ENCODE measurements at regions not wholly inside any gene's neighbourhood (a gene's known extent, or its start where the extent isn't known, plus 50 kb on each side); places are given as distances from the start of the nearest gene placed in this dataset.
"Not testable (repeated sequence)": the region's sequence is repeated elsewhere in the genome, so short reads cannot be mapped to it uniquely, and the experiment has no call there.

DNA sequence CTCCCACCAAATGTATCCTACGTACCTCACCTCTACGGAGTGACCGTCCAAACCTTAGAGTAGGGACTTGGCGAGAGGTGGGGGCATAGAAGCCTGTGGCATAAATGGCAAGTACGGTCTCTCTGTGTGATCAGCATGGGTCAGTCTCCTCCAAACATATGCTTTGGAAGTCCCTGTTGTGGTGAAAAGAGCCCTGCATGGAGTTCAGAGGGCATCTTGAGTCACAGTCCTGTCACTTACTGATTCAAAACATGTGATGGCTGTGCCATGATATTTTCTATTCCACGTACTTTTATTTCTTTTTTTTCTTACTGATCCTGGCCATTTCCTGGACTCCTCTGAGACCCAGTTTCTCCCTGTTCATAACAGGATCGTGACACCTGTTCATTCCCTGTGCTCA is 67.5 kb upstream of the CEP85L start:
- no peak for DNase-seq

DNA sequence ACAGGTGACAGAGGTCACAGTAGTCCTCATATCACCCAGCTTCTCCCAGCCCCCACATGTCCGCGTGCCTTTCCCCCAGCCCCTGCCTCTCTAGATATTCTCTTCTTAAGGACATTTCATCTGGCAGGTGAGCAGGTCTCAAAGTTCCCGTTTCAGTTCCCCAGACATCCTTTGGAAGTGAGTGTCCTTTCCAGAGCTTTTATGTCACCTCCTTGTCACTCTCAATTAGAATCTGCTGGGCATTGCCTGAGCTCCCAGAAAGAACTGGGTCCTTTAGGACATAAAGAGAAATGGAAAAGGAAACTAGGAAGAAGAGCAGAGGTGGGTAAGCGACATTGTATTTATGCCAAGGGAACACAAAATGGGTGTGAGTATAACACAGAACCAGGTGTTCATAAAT is 66.9 kb upstream of the CEP85L start:
- no peak for DNase-seq

DNA sequence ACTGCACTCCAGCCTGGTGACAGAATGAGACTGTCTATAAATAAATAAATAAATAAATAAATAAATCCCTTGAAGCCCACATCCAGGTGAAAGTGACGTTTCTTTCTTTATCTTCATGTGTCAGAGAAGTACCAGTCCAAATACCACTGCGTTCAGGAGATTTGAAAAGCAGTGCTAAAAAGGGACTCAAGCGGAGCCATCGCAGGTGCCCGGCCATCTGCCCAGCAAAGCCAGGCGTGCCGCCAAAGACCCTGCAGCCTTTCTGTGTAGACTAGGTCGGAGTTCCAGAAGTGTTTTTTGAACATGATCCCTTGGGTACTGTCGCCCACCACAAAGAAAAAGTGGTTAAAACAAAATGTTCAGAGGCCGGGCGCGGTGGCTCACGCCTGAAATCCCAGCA is 65.7 kb upstream of the CEP85L start:
- DNase-seq, result no peak

DNA sequence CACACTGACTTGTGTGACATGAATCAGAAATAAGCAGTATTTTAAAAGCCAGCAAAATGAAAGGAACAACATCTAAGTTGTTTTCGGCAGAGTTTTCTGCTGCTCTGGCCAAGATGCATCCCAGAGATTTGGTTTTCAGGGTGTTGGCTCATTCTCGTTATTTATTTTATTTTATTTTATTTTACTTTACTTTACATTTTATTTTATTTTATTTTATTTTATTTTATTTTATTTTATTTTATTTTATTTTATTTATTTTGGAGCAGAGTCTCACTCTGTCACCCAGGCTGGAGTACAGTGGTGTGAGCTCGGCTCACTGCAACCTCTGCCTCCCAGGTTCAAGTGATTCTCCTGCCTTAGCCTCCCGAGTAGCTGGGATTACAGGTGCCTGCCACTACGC is 64.5 kb upstream of the CEP85L start:
- DNase-seq, result not testable (repeated sequence)

DNA sequence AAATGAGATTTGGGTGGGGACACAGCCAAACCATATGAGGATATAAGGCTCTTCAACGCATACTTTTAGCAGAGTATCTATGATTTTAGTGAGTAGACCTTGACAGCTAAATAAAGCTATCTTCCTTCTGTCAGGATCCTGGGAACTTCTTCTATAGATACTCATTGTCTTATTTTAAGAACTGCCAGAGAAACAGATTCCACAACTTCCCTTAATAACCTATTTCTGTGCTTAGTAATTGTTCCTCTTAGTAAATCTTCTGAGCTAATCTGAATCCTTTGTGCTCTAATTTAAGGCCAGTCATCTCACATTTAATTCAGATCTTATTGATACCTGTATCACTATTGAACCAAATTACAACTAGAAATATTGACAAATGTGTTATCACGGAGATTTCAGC is 64.0 kb upstream of the CEP85L start:
- DNase-seq, result no peak

DNA sequence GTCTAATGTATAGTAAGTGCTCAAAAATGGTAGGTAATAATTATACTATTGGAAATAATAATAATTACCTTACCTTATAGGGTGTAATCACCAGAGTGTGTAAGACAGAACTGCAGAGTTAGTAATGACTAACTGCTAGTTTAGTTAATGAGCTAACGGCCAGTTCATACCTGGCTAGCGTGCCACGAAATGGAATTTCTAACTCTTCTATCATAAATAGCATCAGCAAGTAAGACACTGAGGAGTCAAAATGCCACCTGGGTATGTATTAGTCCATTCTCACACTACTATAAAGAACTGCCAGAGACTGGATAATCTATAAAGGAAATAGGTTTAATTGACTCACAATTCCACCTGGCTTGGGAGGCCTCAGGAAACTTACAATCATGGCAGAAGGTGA is 63.4 kb upstream of the CEP85L start:
- DNase-seq, result no peak

DNA sequence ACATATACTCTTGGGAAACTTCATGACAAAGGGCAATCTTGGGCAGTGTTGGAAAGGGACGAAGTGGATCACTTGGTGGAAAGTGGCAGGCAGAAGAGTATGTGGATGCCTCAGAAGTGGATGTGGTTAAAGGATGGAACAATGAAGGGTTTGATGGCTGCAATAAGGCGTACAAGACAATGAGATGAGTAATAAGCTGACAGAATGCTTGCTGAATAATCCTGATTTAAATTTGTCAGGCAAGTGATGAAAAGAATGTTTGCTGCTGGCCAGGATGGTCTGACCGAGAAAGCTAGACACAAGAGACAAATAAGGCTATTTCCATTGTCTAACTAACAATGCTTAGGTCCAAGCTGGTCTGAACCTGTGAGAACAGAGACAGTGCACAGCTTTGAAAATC is 61.6 kb upstream of the CEP85L start:
- no peak for DNase-seq

DNA sequence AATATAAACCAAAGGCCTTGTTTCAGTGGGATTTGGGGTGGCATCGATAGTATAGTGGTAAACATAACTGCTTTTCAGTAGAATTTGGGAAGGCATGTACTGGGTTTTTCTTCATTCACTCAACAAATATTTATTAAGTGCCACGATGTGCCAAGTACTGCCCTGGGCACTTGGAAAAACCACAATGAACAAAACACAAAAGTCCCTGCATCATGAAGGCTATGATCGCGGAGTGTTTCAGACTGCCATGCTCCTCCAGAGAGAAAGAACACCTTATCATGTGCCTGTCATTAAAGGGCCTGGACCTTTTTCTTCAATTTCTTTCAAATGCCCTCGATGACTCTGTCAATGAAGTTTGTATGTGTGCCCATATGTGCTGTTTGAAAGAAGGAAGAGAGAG is 59.2 kb upstream of the CEP85L start:
- no peak for DNase-seq

DNA sequence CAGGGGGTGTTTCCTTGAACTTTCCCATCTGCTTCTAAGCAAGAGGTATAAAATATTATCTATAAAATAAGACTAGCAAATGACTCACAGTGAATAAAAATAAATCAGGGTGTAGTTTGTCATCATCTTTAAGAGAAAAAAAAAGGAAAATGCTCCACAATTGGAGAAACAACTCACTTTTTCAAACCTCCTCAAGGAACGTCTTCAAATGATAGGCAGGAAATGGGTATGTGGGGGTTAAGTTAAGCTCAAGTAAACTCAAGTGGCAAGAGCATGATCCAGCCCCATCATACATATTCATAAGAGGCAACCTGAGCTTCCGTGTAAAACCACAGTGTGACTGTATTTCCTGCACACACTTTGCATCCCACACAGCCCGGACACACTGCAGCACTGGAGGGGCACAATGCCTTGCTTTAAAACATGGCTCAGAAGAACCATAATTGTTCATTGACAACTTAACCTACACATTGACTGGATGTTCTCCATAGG is 58.5 kb upstream of the CEP85L start:
- DNase-seq, result no peak

DNA sequence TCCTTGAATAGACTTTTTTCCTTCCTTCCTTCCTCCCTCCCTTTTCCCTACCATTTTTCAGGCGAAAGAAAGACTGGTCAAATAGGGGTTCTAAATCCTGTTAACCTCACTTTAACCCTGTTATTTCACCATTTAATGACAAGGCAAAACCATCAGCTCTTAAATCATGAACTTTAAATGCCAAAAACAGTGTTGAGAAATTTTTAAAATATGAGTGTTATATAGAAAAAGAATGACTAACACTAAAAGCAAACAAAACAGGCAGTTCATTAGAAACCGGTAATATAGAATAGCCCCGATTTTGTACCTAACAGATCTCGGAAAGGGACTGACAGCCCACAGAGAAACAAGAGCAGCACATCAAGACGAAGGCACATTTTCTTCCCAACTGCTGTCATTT is 57.4 kb upstream of the CEP85L start:
- no peak for DNase-seq

DNA sequence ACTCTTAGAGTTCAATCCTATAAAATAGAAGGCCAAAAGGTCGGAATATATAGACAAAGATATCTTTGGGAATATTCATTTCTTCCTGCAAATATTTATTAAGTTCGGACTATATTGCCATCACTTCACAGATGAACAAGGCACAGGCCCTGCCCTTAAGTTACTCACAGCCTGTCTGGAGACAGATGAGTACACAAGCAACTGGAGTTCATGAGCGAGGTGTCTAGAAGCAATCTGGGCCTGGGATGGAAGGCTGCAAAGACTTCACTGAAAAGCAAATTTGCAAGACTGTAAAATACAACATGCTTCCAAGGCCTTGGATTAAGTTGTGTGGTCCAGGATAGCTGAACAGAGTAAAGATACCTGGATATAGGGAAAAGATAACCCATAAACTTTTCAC is 56.7 kb upstream of the CEP85L start:
- DNase-seq, result no peak

DNA sequence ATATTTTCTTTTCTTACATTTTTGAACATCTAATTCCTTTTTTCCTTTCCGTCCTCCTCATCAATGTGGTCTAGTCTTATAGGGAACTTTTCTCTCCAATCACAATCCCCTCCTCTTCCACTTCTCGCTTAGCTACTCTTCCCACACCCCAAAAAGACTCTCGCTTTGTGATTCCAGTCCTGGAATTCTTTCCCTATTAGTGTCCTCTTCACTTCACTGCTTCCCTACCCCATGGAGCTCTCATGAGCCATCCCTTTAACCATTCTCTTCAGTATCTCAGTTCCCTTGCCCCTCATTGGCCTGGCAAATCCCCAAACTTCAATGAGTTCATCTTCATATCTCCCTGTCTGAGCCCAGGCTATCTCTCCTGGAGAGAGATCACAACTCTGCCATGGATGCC is 55.3 kb upstream of the CEP85L start:
- DNase-seq, result no peak

DNA sequence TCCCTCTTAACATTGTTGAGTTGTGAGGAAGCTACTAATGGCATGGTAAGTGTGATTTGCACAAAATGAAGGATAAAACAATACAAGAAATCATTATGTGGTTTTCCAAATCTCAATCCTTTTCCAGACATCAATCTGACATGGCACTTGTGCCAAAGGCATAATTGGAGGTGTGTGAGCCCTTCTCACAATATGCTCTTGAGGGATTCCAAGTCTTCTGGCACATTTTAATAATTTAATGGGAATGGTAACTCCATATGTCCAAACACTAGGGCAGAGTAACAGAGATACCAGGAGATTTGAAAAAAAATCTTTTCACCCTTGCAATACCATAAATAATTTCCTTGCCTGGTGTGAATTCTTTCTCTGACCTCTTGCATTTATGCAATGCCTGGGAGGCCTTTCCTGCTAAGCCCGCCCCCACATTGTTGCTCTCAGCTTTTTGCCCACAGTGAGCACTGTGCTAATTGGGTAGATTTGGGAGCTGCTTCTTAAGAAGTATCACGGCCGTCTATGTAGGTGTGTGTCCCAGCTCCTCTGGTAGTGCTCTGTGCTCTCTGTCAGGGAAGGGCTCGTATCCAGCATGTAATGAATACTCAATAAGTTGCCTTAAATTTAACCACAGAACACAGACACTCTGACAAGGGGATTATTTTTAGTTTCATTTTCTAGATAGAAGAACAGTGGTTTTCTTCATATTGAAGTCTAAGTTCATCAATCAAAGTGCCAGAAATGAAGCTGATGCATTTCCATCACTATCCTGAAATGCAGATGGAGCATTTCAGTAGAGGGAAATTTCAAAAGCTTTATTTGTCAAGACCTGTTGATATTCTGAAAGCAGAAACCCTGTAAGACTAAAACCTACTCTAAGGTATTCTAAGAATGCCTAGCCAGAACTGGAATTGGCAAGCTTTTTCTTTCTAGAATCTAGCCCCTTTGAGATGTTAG is 54.4 kb upstream of the CEP85L start:
- DNase-seq, result no peak

DNA sequence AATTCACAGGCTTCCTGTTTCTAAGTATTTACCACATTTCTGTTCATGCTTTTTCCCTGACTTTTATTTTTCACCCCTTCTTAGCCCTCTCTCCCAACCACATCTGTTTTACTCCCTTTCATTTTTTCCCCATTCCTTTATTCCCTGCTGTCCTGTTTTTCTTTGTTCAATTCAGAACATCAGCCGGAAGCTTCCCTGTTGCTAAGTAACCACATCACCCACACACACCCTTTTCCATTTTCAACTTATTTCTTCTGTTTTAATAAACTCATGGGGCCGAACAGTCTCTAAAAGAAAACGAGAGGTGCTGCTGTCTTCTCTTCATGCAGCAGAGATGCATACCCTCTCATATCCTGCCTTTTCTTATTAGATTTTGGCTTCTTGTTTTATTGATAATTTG is 53.5 kb upstream of the CEP85L start:
- no peak for DNase-seq

DNA sequence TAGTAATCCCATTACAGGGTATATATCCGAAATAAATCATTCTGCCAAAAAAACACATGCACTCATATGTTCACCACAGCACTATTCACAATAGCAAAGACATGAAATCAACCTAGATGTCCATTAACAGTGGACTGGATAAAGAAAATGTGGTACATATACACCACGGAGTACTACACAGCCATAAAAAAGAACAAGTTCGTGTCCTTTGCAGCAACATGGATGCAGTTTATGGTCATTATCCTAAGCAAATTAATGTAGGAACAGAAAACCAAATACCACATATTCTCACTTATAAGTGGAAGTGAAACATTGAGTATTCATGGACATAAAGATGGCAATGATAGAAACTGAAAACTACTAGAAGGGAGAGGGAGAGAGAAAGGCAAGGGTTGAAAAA is 49.9 kb upstream of the CEP85L start:
- DNase-seq, result not testable (repeated sequence)
